Putamen (tissue), 1 donor: ENCODE measurements at regions not wholly inside any gene's neighbourhood (a gene's known extent, or its start where the extent isn't known, plus 50 kb on each side); places are given as distances from the start of the nearest gene placed in this dataset.

Source experiments
- DNase-seq: peaks from one replicate; pipeline ENCODE4 v3.0.0-alpha.2; 2016; ENCODE audit warnings: low spot score

GRCh38 chr12:76216585-76217472 lies 131.4 kb downstream of the BBS10 start:
- no peak for DNase-seq

DNA sequence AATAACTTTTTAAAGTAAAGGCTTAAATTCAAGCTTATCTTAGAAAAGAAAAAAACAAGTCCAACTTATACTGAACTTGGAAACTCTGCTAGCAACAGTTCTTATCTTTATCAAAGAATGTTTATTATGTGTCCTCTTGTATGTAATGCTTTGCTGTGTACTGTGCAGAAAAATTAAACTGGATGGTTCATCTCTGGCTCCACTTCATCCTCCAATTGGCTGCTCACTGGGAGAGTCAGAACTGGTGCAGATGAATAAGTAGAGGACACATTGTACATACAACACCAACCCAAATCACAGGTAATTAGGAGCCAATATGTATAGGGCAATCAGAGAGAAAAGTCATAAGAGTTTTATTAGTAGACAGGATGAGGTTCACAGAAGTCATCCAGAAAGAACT lies 123.6 kb upstream of the NAP1L1 start:
- DNase-seq, result no peak

DNA sequence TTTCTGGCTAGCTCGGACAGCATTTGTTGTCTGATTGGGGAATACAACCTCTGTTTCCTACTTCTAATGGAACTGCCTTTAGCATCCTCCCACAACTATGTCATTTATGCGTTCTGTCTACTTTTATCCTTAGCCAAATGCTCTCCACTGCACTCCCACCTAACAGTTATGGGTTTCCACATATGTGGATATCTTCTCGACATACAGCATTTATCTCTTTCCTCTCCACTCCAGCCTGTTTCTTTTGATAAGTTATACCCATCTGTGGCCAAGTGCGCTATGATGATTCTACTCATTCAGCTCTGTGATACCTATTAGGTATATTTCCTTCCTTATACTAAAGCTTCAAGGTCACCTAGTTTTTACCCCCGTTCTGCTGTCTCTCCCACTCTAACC lies 122.2 kb upstream of the NAP1L1 start:
- DNase-seq, result no peak

GRCh38 chr12:76206039-76206676 lies 121.7 kb upstream of the NAP1L1 start:
- no peak for DNase-seq

GRCh38 chr12:76202621-76203020 lies 118.1 kb upstream of the NAP1L1 start:
- no peak for DNase-seq

DNA sequence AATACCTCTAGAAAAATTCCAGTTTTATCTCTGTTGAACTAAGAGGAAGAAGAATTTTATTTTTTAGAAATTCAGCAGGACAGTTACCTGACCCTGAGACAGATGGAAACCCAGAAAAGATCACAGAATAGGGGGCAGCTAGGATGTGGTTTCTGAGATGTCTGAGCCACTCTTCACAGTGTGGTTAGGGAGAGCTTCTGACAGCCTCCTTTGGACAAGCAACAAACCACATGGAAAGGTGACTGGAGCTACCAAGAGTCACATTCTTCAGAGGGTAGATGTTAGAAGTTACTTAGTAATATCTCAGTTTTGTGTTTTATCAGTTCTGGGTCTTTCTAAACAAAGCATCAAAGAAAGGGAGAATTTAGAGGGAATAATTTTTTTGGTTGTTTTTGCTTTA lies 117.3 kb upstream of the NAP1L1 start:
- DNase-seq, result no peak

- DNase-seq, result no peak
These were observed 116.8 kb upstream of the NAP1L1 start for GRCh38 chr12:76201316-76201715.

DNA sequence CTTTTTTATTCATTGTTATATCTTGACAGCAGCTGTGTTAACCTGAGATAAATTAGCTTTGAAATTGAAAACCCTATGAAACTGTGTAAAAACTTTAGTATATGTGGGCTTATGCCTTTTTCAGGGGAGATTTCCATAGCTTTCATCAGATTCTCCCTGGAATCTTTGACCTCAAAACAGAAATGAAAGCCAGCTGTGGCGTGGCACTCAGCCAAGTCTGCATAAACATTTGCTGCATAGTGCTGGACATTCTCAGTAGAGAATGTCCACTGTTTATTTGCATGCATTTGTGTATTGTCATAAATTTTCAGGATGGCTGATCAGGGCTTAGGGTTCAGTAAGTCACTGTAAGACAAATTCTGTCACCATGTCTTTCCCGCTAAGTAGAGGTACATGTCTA lies 115.3 kb upstream of the NAP1L1 start:
- DNase-seq, result no peak

DNA sequence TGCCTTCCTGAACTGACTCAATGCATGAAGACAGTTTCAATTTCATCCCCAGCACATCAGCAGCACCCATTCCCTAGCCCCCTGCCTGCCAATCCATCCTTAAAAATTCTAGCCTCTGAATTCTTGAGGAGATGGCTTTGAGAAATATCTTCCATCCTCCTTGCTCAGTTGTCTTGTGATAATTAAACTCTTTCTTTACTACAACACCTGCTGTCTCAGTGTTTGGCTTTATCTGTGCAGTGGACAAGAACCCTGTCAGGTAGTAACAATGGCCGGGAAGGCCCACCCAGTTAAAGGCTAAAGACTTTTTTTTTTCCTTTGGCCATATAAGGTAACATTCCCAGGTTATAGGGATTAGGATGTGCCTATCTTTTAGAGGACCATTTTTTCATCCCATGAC lies 114.4 kb upstream of the NAP1L1 start:
- no peak for DNase-seq

GRCh38 chr12:76197283-76197682 lies 112.8 kb upstream of the NAP1L1 start:
- DNase-seq, result peak; percentile 76

GRCh38 chr12:76195920-76196319 lies 111.4 kb upstream of the NAP1L1 start:
- DNase-seq, result no peak

- no peak for DNase-seq
These were observed 110.2 kb upstream of the NAP1L1 start for GRCh38 chr12:76194724-76195123.

GRCh38 chr12:76193961-76194360 lies 109.5 kb upstream of the NAP1L1 start:
- DNase-seq, result no peak

GRCh38 chr12:76192416-76192815 lies 107.9 kb upstream of the NAP1L1 start:
- no peak for DNase-seq

- DNase-seq, result no peak
These were observed 105.8 kb upstream of the NAP1L1 start for GRCh38 chr12:76190299-76190698.

GRCh38 chr12:76189851-76190250 lies 105.4 kb upstream of the NAP1L1 start:
- no peak for DNase-seq

- no peak for DNase-seq
These were observed 102.7 kb upstream of the NAP1L1 start for GRCh38 chr12:76187177-76187576.

- DNase-seq, result no peak
These were observed 101.8 kb upstream of the NAP1L1 start for GRCh38 chr12:76186131-76186906.

- DNase-seq, result peak; percentile 83
These were observed 99.1 kb upstream of the NAP1L1 start for GRCh38 chr12:76183459-76184186.

- no peak for DNase-seq
These were observed 96.2 kb upstream of the NAP1L1 start for GRCh38 chr12:76180401-76181277.

GRCh38 chr12:76178452-76178851 lies 94.0 kb upstream of the NAP1L1 start:
- DNase-seq, result no peak
